GM18519 (cell line): ENCODE measurements at regions not wholly inside any gene's neighbourhood (a gene's known extent, or its start where the extent isn't known, plus 50 kb on each side); places are given as distances from the start of the nearest gene placed in this dataset.
A peak's percentile ranks its signal among the peaks of the same experiment; 100 is the strongest.
"Not testable (repeated sequence)": the region's sequence is repeated elsewhere in the genome, so short reads cannot be mapped to it uniquely, and the experiment has no call there.

Experiments
- ATAC-seq: cut with Tn5 transposase; IDR thresholded peaks from one replicate; pipeline ENCODE4 v1.9.1; 2021; ENCODE audit warnings: mild to moderate bottlenecking, moderate library complexity; ENCODE audit not compliant: unreplicated experiment, low FRiP score

DNA sequence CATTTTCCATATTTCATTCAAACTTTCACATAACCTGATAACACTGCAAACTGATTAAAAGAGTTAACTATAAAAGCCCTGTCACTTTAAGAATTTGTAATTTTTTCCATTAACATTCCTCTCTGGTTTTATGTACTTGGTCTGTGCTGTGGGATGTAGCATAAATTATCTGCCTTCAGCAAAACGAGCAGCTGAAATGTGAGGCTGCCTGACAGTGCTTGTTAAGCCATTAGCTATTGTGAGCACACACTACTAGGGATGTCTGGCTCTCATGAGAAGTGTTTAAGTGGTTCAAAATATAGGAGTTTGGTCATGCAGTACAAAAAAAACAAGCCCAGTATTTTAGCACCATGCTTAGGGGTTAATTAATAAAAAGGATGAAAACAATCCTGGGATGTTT lies 63.0 kb downstream of the HOXA1 start:
- ATAC-seq: no peak

DNA sequence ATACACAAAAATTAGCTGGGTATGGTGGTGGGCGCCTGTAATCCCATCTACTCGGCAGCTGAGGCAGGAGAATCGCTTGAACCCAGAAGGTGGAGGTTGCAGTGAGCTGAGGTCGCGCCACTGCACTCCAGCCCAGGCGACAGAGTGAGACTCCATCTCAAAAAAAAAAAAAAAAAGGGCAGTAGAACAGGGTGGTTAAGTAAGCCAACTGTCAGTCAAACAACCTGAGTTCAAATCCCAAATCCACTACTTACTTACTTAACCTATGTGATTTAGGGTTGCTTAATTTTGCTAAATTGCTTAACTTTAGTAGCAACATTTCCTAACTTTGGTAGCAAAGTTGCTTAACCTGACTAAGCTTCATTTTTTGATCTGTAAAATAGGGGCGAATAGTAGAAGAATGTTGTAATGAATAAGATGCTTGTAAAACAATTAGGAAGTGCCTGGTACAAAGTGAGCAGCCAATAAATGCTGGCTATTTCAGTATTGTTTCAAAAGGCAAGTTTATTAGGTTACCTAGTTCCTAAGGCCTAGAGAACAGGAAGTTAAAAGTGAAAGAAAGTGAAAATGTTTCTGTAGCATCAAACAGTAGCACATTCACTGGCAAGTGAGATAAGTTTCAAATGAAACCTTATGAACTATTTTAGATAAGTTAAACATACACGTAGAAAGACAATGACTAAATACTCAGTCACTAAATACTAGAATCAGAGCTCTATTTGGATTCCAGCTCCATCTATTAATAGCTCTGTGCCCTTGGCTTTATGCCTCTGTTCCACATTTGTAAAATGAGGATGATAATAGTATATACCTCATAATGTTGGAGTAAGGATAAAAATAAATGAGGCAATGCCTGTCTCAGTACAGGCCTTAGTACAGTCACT lies 64.3 kb downstream of the HOXA1 start:
- peak; percentile 74 for ATAC-seq

DNA sequence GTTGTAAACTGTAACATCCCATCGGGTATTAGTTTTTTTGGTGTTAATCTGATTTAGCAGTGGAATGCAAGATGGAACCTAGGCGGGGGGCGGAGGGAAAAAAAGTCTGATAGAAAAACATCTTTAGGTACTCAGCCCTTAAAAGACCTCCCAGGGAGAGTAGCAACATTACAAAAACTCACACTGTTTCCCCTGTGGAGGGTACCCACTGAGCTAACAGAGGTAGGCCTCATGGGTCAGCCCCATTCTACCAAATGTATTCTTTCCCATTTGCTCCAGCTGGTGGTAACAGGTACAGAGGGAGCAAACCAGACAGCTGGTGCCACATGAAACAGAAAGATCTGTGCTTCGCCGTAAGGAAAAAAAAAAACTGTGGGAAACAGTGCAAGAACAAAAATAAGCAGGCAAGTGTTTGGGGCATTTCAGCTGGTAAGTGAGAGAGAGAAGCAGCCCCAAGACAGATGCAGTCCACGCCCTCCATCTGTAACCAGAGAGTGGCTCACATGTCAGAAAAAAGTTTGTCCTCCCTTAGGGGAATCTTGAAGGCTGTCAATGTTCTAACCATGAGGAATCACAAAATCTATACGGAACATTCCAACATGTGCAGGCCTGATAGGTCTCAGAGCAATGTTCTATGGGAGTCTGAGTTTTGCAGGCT lies 65.3 kb downstream of the HOXA1 start:
- no peak for ATAC-seq

DNA sequence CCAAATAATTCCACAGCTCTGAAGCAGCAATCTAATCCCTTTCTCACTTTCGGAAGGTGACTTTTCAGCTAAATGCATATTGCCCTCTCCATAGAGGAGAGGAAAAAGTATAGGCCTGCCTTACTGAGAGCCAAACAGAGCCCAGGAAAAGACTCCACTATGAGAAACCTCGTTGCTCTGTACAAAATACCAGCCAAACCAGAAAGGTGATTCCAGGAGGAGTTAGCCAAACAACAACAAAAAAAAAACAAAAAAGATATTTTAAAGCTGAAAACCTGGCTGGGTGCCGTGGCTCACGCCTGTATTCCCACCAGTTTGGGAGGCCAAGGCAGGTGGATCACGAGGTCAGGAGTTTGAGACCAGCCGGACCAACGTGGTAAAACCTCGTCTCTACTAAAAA lies 70.5 kb downstream of the HOXA1 start:
- ATAC-seq: no peak

DNA sequence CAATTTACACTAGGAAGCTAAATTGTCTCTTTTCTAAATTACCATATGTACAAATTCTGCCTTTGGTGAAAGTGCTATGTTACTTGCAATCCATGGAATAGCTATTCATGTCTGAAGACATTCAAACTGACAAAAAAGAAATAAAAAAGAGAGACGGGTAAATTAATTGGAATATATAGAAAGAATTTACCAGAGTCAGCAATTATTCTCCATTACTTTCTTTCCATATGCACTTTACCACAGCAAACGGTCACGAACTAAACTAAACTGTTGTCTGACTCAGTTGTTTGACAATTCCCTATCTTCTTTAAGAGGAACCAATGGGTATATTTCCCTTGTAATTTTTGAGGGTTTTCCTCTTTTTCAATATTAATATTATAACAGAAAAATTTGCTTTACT lies 85.7 kb downstream of the HOXA1 start:
- ATAC-seq: no peak

DNA sequence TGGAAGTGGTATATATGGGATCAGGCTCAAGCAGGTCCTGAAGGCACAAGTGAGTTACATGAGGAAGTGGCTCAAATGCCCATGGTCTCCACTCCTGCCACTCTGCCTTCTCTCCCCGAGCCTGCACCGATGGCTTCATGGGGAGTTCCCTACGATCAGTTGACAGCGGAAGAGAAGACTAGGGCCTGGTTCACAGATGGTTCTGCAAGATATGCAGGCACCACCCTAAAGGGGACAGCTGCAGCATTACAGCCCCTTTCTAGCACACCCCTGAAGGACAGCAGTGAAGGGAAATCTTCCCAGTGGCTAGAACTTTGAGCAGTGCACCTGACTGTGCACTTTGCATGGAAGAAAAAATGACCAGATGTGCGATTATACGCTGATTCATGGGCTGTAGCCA lies 95.3 kb downstream of the HOXA1 start:
- no peak for ATAC-seq

DNA sequence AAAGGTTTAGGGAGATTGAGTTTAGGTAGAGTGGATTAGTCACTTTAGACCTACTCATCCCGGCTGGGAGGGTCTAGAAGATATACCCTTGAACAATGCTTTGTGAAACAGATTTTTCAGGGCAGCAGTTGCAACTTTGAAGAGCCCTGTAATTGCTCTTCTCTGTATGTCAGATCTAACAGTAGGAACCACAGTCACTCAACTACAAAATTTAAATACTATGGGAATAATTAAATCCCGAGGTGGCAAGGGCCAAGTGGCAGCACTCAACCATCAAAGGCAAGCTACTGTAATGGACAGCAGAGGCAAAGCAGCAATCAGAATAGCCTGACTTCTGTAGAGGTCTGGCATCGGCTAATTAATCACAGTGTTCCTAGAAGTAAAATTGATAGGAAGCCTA lies 97.5 kb downstream of the HOXA1 start:
- ATAC-seq: not testable (repeated sequence)

DNA sequence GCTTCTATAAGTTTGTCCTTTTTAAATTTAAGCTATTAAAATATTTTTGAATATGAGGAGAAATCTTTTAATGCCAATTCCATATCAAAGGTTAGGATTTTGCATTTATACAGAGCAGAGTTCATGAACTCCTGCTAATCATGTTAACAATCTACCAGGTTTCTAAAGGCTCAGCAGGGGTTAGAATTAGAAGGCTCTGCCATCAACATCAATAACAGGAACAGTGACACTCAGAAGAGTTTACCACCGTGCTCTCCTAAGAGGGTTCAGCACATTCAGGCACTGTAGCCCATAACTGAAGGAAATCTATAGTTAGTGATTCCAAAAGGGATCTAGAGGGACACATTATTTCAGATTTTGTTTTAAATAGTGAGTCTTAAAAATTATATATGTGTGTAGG lies 100.1 kb downstream of the HOXA1 start:
- no peak for ATAC-seq

DNA sequence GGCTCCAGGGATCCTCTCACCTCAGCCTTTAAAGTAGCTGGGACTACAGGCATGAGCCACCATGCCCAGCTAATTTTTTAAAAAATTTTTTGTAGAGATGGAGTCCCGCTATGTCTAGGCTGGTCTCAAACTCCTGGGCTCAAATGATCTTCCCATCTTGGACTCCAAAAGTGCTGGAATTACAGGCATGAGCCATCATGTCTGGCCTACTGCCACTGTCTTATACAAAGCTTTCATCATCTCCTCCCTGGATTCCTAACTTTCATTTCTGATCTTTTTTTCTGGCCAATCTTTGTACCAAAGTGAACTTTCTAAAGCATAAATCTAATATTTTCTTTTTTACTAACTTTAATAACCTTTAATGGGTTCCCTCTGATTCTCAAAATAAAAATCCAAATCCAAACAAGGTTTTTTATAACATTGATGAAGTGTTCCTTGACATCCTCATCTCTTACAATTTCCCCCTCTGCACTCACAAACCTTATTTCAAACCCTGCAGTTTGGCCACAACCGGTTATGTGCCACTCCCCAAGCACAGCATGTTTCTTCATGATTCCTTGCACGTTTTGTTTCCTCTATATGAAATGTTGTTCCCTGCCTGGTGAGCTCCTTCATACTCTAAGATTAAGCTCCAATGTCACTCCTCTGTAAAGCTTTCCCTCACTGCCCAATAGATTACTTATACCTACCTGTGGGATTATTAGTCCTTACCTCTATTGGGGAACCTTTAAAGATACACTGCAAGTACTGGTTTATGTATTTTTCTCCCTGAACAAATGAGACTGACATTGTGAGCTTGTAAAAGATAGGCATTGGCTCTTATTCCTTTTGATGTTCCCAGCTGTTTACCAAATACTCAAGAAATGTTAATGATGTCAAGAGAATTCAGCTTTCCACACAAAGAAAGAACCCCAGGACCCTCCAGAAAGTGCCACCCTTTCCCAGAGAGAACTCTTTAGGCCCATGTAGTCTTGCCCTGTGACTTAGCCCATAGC lies 101.7 kb downstream of the HOXA1 start:
- ATAC-seq: no peak

DNA sequence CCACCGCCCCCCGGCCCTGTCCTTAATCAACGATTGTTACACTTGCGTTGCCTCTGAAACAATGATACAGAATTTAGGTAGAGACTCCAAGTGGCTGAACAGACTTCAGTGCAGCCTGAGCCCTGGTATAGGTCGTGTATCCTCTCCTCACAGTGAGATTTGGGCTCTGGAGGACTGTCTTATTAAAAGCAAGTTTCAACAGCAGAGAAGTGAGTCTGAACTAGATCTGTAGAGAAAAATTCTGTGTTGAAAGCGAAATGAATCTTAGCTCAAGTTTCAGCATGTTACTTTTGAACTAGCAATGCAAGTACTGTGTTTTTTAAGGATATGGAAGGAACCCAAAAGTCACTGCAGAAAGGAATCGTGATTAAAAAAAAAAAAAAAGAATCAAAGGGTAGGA lies 103.1 kb downstream of the HOXA1 start:
- no peak for ATAC-seq

DNA sequence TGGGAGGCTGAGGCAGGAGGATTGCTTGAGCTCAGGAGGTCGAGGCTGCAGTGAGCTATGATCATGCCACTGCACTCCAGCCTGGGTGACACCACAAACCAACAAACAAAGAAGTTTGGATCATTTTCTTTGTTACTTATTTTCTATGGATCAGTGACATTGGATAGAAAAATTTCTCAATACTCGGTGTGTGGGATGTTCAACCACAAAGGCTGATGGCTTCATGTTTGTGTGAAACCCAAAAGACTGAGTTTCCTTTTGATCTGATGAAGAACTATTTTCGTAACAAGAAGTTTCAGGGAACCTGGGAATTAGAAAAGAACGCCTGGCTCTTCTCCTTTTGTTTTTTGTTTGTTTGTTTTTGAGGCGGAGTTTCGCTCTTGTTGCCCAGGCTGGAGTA lies 104.0 kb downstream of the HOXA1 start:
- ATAC-seq: no peak

DNA sequence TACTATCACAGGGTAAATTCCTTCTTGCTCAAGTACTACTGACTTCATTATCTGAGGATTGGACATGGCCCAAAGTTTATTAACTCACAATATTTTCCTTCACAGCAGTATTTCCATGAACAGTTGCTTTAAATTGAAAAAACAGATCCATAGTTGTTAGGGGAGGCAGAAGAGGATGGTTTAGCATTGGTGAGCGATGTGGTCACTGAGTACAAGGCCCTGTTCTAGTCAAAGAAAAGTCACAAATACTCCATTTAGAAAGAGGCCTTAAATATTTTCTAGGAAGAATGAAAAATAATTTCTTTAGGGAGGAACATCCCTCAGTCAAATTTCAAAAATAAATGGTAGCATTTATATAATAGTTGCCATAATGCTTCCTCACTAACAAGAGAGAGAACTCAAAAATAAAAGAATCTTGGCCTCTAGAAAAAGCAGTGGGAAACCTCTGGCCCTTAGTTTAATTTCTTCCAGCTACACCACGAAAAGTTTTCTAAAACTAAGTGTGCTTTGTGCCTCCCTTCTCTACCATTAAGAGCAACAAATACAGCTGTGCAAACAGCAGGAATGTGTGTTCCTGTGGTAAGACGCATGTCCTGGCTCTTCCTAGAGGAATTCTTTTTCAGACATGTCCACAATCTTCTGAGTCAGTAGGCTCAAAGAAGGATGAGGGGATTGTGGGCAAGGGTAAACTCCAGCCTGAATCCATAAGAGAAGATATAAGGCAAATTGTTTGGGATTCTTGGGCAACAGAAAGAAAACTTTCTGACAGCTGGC lies 105.7 kb downstream of the HOXA1 start:
- no peak for ATAC-seq

DNA sequence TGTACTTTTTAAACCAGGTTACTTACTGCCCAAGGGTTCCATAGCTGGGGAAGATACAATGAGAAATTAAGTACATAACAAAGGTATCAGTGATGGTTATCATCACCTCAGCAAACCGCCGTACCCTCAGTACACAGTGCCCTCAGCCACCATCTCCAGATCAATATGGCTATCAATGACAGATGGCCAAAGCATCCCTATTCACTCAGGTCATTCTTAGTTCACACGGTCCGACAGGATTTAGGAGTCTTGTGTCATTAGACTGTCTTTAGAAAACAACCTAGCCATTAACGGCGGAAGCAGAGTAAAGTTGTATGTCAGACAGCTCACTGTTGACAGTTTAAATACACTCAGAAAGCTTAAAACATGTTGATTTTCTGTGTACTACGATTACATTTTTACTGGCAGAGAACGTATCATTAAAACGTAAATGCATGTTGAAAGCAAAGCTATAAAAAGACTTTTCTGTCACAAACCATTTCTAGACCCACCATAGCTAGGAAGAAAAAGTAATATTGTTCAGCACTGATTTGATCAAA lies 106.9 kb downstream of the HOXA1 start:
- ATAC-seq: no peak

DNA sequence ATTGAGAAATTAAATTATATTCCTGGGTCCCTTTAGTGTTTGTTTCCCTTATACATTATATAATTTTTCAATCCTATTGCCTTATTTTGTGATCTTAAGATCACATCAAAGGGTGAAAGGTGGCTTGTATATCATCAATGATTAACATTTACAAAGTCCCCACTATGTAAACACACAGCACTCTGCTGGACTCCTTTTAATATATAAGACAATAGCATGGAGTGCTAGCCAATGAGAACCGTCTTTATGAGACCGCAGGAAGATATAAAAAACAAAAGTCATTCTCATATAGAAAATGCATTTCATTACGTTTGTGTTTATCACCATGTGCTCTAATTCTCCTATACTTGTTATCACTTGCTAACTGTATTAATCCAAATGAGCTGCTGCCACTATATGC lies 108.5 kb downstream of the HOXA1 start:
- no peak for ATAC-seq

DNA sequence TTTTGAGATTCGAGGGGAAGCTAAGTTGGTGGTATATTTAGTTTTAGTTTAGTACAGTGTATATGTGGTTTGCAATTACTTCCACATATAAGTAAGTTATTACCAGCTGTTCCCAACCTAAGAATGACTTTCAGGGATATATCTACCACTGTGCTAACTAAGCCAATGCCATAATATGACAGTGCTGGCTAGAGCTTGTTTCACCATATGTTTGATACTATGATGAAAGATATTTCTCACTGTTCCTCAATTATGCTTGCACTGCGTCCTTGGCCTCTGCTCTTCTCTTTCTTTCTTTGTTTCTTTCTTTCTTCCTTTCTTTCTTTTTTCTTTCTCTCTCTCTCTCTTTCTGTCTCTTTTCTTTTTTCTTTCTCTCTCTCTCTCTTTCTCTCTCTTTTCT lies 113.8 kb upstream of the SKAP2 start:
- no peak for ATAC-seq

DNA sequence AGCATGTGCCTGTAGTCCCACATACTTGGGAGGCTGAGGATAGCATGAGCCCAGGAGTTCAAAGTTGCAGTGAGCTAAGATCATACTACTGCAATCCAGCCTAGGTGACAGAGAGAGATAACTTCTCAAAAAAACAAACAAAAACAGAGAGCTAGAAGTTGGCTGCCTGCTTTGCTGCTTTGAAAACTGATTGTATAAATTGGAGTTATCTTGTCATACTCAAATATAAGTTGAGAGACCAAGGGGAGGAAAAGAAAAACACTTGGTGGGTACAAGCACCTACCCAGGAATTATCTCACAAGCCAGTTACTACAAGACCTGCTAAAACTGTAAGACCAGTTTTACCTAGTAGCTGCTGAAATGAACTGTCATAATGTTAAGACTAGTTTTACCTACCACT lies 112.5 kb upstream of the SKAP2 start:
- no peak for ATAC-seq

DNA sequence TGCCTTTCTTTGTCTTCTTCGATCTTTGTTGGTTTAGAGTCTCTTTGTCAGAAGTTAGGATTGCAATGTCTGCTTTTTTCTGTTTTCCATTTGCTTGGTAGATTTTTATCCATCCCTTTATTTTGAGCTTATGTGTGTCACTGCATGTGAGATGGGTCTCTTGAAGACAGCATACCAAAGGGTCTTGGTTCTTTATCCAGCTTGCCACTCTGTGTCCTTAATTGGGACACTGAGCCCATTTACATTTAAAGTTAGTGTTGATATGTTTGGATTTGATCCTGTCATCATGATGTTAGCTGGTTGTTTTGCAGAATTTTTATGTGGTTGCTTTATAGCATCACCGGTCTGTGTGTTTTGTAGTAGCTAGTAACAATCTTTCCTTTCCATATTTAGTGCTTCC lies 107.5 kb upstream of the SKAP2 start:
- ATAC-seq: not testable (repeated sequence)

DNA sequence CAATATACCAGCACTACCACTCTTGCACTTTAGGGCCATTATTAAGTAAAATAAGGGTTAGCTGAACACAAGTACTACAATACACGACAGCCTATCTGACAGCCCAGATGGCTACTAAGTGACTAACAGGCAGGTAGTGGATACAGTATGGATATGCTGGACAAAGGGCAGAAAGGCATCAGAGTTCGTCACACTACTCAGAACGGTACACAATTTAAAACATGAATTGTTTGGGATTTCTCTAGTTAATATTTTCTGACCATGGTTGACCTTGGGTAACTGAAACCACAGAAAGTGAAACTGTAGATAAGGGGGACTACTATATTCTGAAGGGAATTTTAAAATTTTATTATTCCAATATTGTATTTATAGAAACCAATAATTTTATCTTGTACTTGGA lies 101.3 kb upstream of the SKAP2 start:
- ATAC-seq: no peak

DNA sequence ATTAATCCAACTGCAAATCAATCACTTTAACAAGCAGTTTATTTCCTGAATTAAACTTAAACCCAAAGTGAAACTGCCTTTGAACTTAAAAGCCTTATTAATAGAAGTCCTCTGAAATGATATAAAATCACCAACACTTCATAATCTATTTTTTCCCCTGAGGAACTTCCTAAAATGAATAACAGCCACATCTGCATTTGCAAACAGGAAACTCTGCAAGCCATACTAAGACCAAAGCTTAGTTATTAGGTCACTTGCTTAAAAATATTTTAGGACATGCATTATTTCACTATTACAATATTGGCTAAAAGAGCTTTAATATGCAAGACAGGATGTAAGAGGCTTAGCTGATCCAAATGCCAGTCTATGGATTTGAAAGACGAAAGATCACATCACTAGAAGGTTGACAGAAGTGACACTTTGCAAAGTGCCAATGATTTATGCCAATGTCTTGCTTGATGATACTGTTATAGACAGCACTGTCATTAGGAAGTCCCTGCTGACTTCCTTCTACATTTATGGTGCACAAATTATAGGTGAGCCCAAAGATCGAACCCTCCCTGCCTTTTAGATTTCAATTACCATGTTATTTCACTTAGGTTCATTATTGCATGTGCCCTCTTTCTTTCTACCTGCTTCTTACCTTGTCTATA lies 99.9 kb upstream of the SKAP2 start:
- no peak for ATAC-seq
